H9 (cell line): ENCODE measurements at regions not wholly inside any gene's neighbourhood (a gene's known extent, or its start where the extent isn't known, plus 50 kb on each side); places are given as distances from the start of the nearest gene placed in this dataset.

ENCODE experiments used
- DNase-seq: peaks from one replicate; pipeline ENCODE4 v3.0.0-alpha.2; 2017
- H2AFZ ChIP-seq: one replicate; pipeline ENCODE4 v1.6.1; 2013; ENCODE audit warnings: mild to moderate bottlenecking, low read length, control low read depth, moderate library complexity
- H2AK5ac ChIP-seq: 2 replicates; pipeline ENCODE4 v1.6.1; 2013; ENCODE audit warnings: low read length, control low read depth, mixed read lengths; ENCODE audit not compliant: insufficient read length
- H2BK120ac ChIP-seq: one replicate; pipeline ENCODE4 v1.6.1; 2013; ENCODE audit warnings: low read depth, mild to moderate bottlenecking, low read length, control low read depth, inconsistent platforms; ENCODE audit not compliant: poor library complexity, severe bottlenecking
- H2BK12ac ChIP-seq: 2 replicates; pipeline ENCODE4 v1.6.1; 2013; ENCODE audit warnings: low read length, control low read depth, mixed read lengths, low read depth; ENCODE audit not compliant: insufficient read length
- H2BK15ac ChIP-seq: 2 replicates; pipeline ENCODE4 v1.6.1; 2013; ENCODE audit warnings: low read depth, low read length, control low read depth
- H2BK20ac ChIP-seq: one replicate; pipeline ENCODE4 v1.6.1; 2013; ENCODE audit warnings: low read depth, mild to moderate bottlenecking, low read length, control low read depth, inconsistent platforms; ENCODE audit not compliant: poor library complexity, severe bottlenecking
- H2BK5ac ChIP-seq: 2 replicates; pipeline ENCODE4 v1.6.1; 2013; ENCODE audit warnings: low read length, control low read depth, mixed read lengths; ENCODE audit not compliant: insufficient read length
- H3K14ac ChIP-seq: 2 replicates; pipeline ENCODE4 v1.6.1; 2013; ENCODE audit warnings: low read length, control low read depth; ENCODE audit not compliant: insufficient read depth
- H3K18ac ChIP-seq: 2 replicates; pipeline ENCODE4 v1.6.1; 2013; ENCODE audit warnings: low read depth, mild to moderate bottlenecking, mixed read lengths, low read length, control low read depth; ENCODE audit not compliant: insufficient read length
- H3K23ac ChIP-seq: 2 replicates; pipeline ENCODE4 v1.6.1; 2013; ENCODE audit warnings: low read length, control low read depth, mixed read lengths, low read depth; ENCODE audit not compliant: insufficient read length
- H3K23me2 ChIP-seq: 2 replicates; pipeline ENCODE4 v1.6.1; 2013; ENCODE audit warnings: low read depth, mild to moderate bottlenecking, mixed read lengths, low read length, control low read depth; ENCODE audit not compliant: insufficient read length, poor library complexity, severe bottlenecking
- H3K27ac ChIP-seq: 2 replicates; pipeline ENCODE4 v1.5.1; 2013; ENCODE audit warnings: low read length, control low read depth, mixed read lengths, low read depth; ENCODE audit not compliant: insufficient read length
- H3K27me3 ChIP-seq: 2 replicates; pipeline ENCODE4 v1.6.1; 2013; ENCODE audit warnings: low read length, control low read depth, inconsistent platforms; ENCODE audit not compliant: insufficient read depth
- H3K4ac ChIP-seq: 2 replicates; pipeline ENCODE4 v1.6.1; 2013; ENCODE audit warnings: low read depth, mild to moderate bottlenecking, control low read depth, inconsistent platforms, low read length, moderate library complexity
- H3K4me1 ChIP-seq: 2 replicates; pipeline ENCODE4 v1.6.1; 2013; ENCODE audit warnings: low read length, control low read depth, inconsistent platforms; ENCODE audit not compliant: insufficient read depth
- H3K4me2 ChIP-seq: 2 replicates; pipeline ENCODE4 v1.6.1; 2013; ENCODE audit warnings: low read length, control low read depth, mixed read lengths; ENCODE audit not compliant: insufficient read length, insufficient read depth
- H3K56ac ChIP-seq: 2 replicates; pipeline ENCODE4 v1.6.1; 2013; ENCODE audit warnings: low read depth, mild to moderate bottlenecking, mixed read lengths, low read length, control low read depth; ENCODE audit not compliant: insufficient read length
- H3K79me1 ChIP-seq: 2 replicates; pipeline ENCODE4 v1.6.1; 2013; ENCODE audit warnings: low read depth, mild to moderate bottlenecking, moderate library complexity, low read length, control low read depth, inconsistent platforms; ENCODE audit not compliant: insufficient read depth, poor library complexity, severe bottlenecking
- H3K79me2 ChIP-seq: 2 replicates; pipeline ENCODE4 v1.6.1; 2013; ENCODE audit warnings: low read length, control low read depth, inconsistent platforms; ENCODE audit not compliant: insufficient read depth
- H3K9ac ChIP-seq: 2 replicates; pipeline ENCODE4 v1.6.1; 2013; ENCODE audit warnings: low read length, control low read depth, mixed read lengths; ENCODE audit not compliant: insufficient read length; ENCODE audit errors: extremely low read depth
- H3K9me3 ChIP-seq: one replicate; pipeline ENCODE4 v1.6.1; 2013; ENCODE audit warnings: low read depth, low read length, inconsistent platforms; ENCODE audit not compliant: control insufficient read depth
- H3T11ph ChIP-seq: one replicate; pipeline ENCODE4 v1.6.1; 2013; ENCODE audit warnings: mild to moderate bottlenecking, low read length, control low read depth, inconsistent platforms
- H4K20me1 ChIP-seq: one replicate; pipeline ENCODE4 v1.6.1; 2013; ENCODE audit not compliant: control insufficient read depth, insufficient read length, insufficient read depth
- H4K5ac ChIP-seq: 2 replicates; pipeline ENCODE4 v1.6.1; 2013; ENCODE audit warnings: low read depth, mild to moderate bottlenecking, mixed read lengths, low read length, control low read depth; ENCODE audit not compliant: insufficient read length
- H4K8ac ChIP-seq: replicated peaks from 2 replicates; pipeline ENCODE4 v1.6.1; 2013; ENCODE audit warnings: low read length, control low read depth, mixed read lengths, low read depth; ENCODE audit not compliant: insufficient read length
- H4K91ac ChIP-seq: 2 replicates; pipeline ENCODE4 v1.6.1; 2013; ENCODE audit warnings: low read depth, mild to moderate bottlenecking, moderate library complexity, mixed read lengths, low read length, control low read depth; ENCODE audit not compliant: insufficient read length
- H3K27ac Mint-ChIP-seq, 3 experiments: 2 replicates in 2 of 3; 3 replicates in 1 of 3; pipeline ENCODE4 v1.8.0; 2020 to 2021; ENCODE audit warnings: mixed read lengths in 3 of 3, mild to moderate bottlenecking in 1 of 3, moderate library complexity in 1 of 3
- H3K27me3 Mint-ChIP-seq: 2 replicates; pipeline ENCODE4 v1.8.0; 2021; ENCODE audit warnings: low read depth, mild to moderate bottlenecking, moderate library complexity, mixed read lengths
- H3K36me3 Mint-ChIP-seq, 3 experiments: 2 replicates in 2 of 3; 3 replicates in 1 of 3; pipeline ENCODE4 v1.8.0; 2020 to 2021; ENCODE audit warnings: low read depth in 3 of 3, mixed read lengths in 3 of 3; ENCODE audit not compliant: insufficient read depth in 1 of 3
- H3K4me1 Mint-ChIP-seq, 2 experiments: 2 replicates each; pipeline ENCODE4 v1.8.0; 2020; ENCODE audit warnings: mixed read lengths in 2 of 2
- H3K4me3 Mint-ChIP-seq, 2 experiments: 2 replicates in 1 of 2; 3 replicates in 1 of 2; pipeline ENCODE4 v1.8.0; 2020 to 2021; ENCODE audit warnings: mild to moderate bottlenecking in 2 of 2, mixed read lengths in 2 of 2, moderate library complexity in 1 of 2
- H3K9me3 Mint-ChIP-seq, 2 experiments: 2 replicates in 1 of 2; 3 replicates in 1 of 2; pipeline ENCODE4 v1.8.0; 2020; ENCODE audit warnings: mild to moderate bottlenecking in 2 of 2, mixed read lengths in 2 of 2, moderate library complexity in 1 of 2
- CTCF ChIP-seq: fragments of 200-600 bp; sonication (generic); conservative IDR thresholded peaks from 3 replicates; pipeline ENCODE4 v1.8.0; 2021; ENCODE audit warnings: antibody characterized with exemption, mild to moderate bottlenecking
- WGBS: extraction: QIAGEN DNeasy Blood & Tissue Kit; methylation state at CpG from one replicate; pipeline ENCODE4 v1.1.7; 2013; ENCODE audit warnings: missing lambda C conversion rate, low lambda C conversion rate, mixed read lengths; ENCODE audit not compliant: insufficient read length; ENCODE audit errors: extremely low coverage; 5-methylcytosine and 5-hydroxymethylcytosine counted together

- Histone ChIP-seq H3K56ac (no peak overlapping the region), H4K91ac (no peak overlapping the region), H3K9ac (no peak overlapping the region), H2BK12ac (no peak overlapping the region), H3K18ac (no peak overlapping the region), H2AK5ac (no peak overlapping the region), H3K4me1 (no peaks in the 10 kb centered on the region), H3K27ac (no peak overlapping the region), H3K23ac (no peak overlapping the region), H2BK120ac (no peak overlapping the region), H3K79me1 (no peaks in the 10 kb centered on the region), H2AFZ (no peak overlapping the region), H3T11ph (no peak overlapping the region), H3K27me3 (no peaks in the 10 kb centered on the region), H3K4ac (no peak overlapping the region), H4K5ac (no peak overlapping the region), H2BK20ac (no peak overlapping the region), H3K79me2 (no peaks in the 10 kb centered on the region), H3K9me3 (no peaks in the 10 kb centered on the region), H3K23me2 (no peaks in the 10 kb centered on the region), H3K4me2 (no peak overlapping the region), H3K14ac (no peak overlapping the region), H2BK5ac (no peak overlapping the region), H4K20me1 (no peaks in the 10 kb centered on the region), H2BK15ac (no peak overlapping the region), H4K8ac (no peak overlapping the region)
- no peak for TF ChIP-seq CTCF
- H3K27me3 Mint-ChIP-seq: no peaks in the 10 kb centered on the region
- H3K27ac Mint-ChIP-seq: no peak overlapping the region
- no peak overlapping the region for H3K4me3 Mint-ChIP-seq
- H3K4me1 Mint-ChIP-seq: peaks cover 2% of the 10 kb centered on the region in 2 experiments; a peak in 1 of 4 replicates
- no peak for DNase-seq
- WGBS: no CpG with 5 or more reads among the region's 5 CpGs
- H3K36me3 Mint-ChIP-seq: no peaks in the 10 kb centered on the region; a peak in 1 of 7 replicates
- H3K9me3 Mint-ChIP-seq: no peaks in the 10 kb centered on the region
Measured at GRCh38 chr9:12878351-12878978, 103.6 kb downstream of the LURAP1L start.
